Heart right ventricle (tissue), 16 donors: ENCODE measurements at regions not wholly inside any gene's neighbourhood (a gene's known extent, or its start where the extent isn't known, plus 50 kb on each side); places are given as distances from the start of the nearest gene placed in this dataset.
"Not testable (repeated sequence)": the region's sequence is repeated elsewhere in the genome, so short reads cannot be mapped to it uniquely, and the experiment has no call there.

Source experiments
- ATAC-seq, 8 donors: fragments of 200-7000 bp; cut with Tn5 transposase; one replicate each; pipeline ENCODE4 v1.9.1; 2020; ENCODE audit warnings: mild to moderate bottlenecking in 8 of 8, moderate library complexity in 8 of 8, moderate number of reproducible peaks in 1 of 8
- DNase-seq, 2 donors: peaks; one replicate each; pipeline ENCODE4 v3.0.0-alpha.2; 2020
- H3K27ac ChIP-seq, 10 donors: fragments of 200-600 bp; sonication (generic) in 2 of 10; one replicate each; pipeline versions ENCODE4 v1.5.0 to v1.8.0; 2020 to 2022; ENCODE audit warnings: mild to moderate bottlenecking in 3 of 10
- H3K27me3 ChIP-seq, 7 donors: fragments of 200-600 bp; one replicate each; pipeline ENCODE4 v1.8.0; 2021 to 2022; ENCODE audit warnings: mild to moderate bottlenecking in 2 of 7
- H3K36me3 ChIP-seq, 9 donors: fragments of 200-600 bp; sonication (generic) in 1 of 9; one replicate each; pipeline versions ENCODE4 v1.5.0 to v1.8.0; 2020 to 2022; ENCODE audit warnings: mild to moderate bottlenecking in 2 of 9
- H3K4me1 ChIP-seq, 9 donors: fragments of 200-600 bp; sonication (generic) in 1 of 9; one replicate each; pipeline versions ENCODE4 v1.5.0 to v1.8.0; 2020 to 2022; ENCODE audit warnings: mild to moderate bottlenecking in 4 of 9
- H3K4me3 ChIP-seq, 10 donors: fragments of 200-600 bp; sonication (generic) in 2 of 10; one replicate each; pipeline versions ENCODE4 v1.5.0 to v1.8.0; 2020 to 2022; ENCODE audit warnings: mild to moderate bottlenecking in 7 of 10, moderate library complexity in 2 of 10
- H3K9me3 ChIP-seq, 11 donors: fragments of 200-600 bp in 10 of 11; sonication (generic) in 2 of 11; one replicate each; pipeline versions ENCODE4 v1.5.0 to v1.8.0; 2013 to 2022; ENCODE audit warnings: mild to moderate bottlenecking in 2 of 11, control low read depth in 1 of 11, moderate library complexity in 1 of 11
- CTCF ChIP-seq, 9 donors: fragments of 200-600 bp; sonication (generic) in 2 of 9; IDR thresholded peaks; one replicate each; pipeline versions ENCODE4 v1.5.0 to v1.8.0; 2021 to 2022; ENCODE audit warnings: antibody characterized with exemption in 9 of 9, mild to moderate bottlenecking in 5 of 9, moderate library complexity in 1 of 9
- WGBS, 2 donors: extraction: QIAGEN DNeasy Blood & Tissue Kit; methylation state at CpG; one replicate each; pipeline ENCODE4 v1.1.7; 2013; ENCODE audit warnings: inconsistent platforms in 1 of 2; 5-methylcytosine and 5-hydroxymethylcytosine counted together
- intact Hi-C, 10 donors: fragments of 100-400 bp; cut with DNase I; formaldehyde crosslinking; loops; one replicate each; pipeline versions ENCODE4 v1.11.1 to v1.14.2; 2022
- donor health status: Arrhythmogenic right ventricular cardiomyopathy.
- donor health status: ischemic (EF 13 %, LVEDD 7.1; RV severe dilation, severe dysfunction).
- donor health status: healthy with polysubstance abuse.
- donor health status: DM: no; HTN: yes; CAD: no.
- donor health status: DM: no; HTN: no; CAD: no.
- donor health status: ischemic (EF 25% LVEDD 6.9; RV normal size, moderate dysfunction).
- donor health status: ischemic (EF 25% LVEDD 5.7; RV mildly dilated, moderate dysfunction).
- donor health status: healthy.
- donor health status: DM: yes; HTN: yes; CAD: no.
- donor health status: Ischemic cardiomyopathy.
- donor health status: ischemic (EF 35%, LVEDD 5.7; RV mildly dilated, moderate dysfunction).
- donor health status: nonischemic (EF 11% LVEDD 7.7; RV severe dilation, severe dysfunction).
- donor health status: DM: yes; HTN: yes; CAD: no.
- donor health status: PGD.
- donor health status: ischemic (EF 29% LVEDD 5.4; RV normal size, mild dysfunction).
- donor health status: nonischemic (EF 23%, LVEDD 6.1; RV moderate dilation, normal function).

GRCh38 chr1:64405833-64406232 is 64.1 kb upstream of the CACHD1 start:
- no peaks in the 10 kb centered on the region for H3K27me3 ChIP-seq
- ATAC-seq (no peak), DNase-seq (no peak)
- TF ChIP-seq CTCF (IDR thresholded peaks at IDR 0.05), result no peak
- no peaks in the 10 kb centered on the region for H3K36me3 ChIP-seq
- no peaks in the 10 kb centered on the region for H3K9me3 ChIP-seq
- no peak overlapping the region for H3K27ac ChIP-seq
- 82 to 86% methylated on average over 1 of the region's 1 CpG for WGBS, 2 donors
- H3K4me3 ChIP-seq, result no peak overlapping the region
- H3K4me1 ChIP-seq, result no peaks in the 10 kb centered on the region
- intact Hi-C loops, result no loop called here

- Histone ChIP-seq H3K27me3 (no peaks in the 10 kb centered on the region), H3K4me3 (no peak overlapping the region), H3K9me3 (peaks cover 0 to 9% (median 0%) of the 10 kb centered on the region in 11 donors), H3K4me1 (no peaks in the 10 kb centered on the region), H3K27ac (no peak overlapping the region), H3K36me3 (no peaks in the 10 kb centered on the region)
- 96% methylated on average over 1 of the region's 1 CpG for WGBS, 2 donors
- intact Hi-C loops, result no loop called here
- no peak for TF ChIP-seq CTCF (IDR thresholded peaks at IDR 0.05)
- DNase-seq, result no peak
- no peak for ATAC-seq
Measured at GRCh38 chr1:64410217-64410616, 59.7 kb upstream of the CACHD1 start.

GRCh38 chr1:64414855-64415546 is 54.9 kb upstream of the CACHD1 start:
- intact Hi-C loops, H3K4me1 ChIP-seq, H3K4me3 ChIP-seq, H3K27me3 ChIP-seq, H3K9me3 ChIP-seq, DNase-seq, ATAC-seq, H3K36me3 ChIP-seq, H3K27ac ChIP-seq: not testable (repeated sequence)
- WGBS, 2 donors, result 96 to 98% methylated on average over 24 to 48 of the region's 56 CpGs

- Histone ChIP-seq H3K4me3 (no peak overlapping the region), H3K36me3 (no peaks in the 10 kb centered on the region), H3K27me3 (no peaks in the 10 kb centered on the region), H3K4me1 (no peaks in the 10 kb centered on the region), H3K9me3 (peaks cover 0 to 5% (median 0%) of the 10 kb centered on the region in 11 donors), H3K27ac (no peak overlapping the region)
- intact Hi-C loops, result no loop called here
- DNase-seq (no peak), ATAC-seq (no peak)
- WGBS, 2 donors, result 77 to 79% methylated on average over 3 of the region's 3 CpGs
- TF ChIP-seq CTCF (IDR thresholded peaks at IDR 0.05), result no peak
Measured at GRCh38 chr1:64417803-64418202, 52.1 kb upstream of the CACHD1 start.
